ENCODE measurements at regions not wholly inside any gene's neighbourhood (a gene's known extent, or its start where the extent isn't known, plus 50 kb on each side); places are given as distances from the start of the nearest gene placed in this dataset.

DNA sequence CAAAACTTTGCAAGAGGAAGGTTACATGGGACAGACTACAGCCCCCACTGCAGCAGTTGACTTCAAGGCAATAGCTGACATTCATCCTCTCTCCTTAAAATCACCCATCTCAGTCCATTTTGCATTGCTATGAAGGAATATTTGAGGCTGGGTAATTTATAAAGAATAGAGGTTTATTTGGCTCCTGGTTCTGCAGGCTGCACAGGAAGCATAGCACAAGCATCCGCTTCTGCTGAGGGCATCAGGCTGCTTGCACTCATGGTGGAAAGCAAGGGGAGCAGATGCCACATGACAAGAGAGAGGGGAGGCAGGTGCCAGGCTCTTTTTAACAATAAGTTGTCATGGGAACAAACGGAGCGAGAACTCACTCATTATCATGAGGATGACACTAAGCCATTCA, 646.0 kb downstream of the ZEB2 start:
- TF ChIP-seq, protein P1, sequence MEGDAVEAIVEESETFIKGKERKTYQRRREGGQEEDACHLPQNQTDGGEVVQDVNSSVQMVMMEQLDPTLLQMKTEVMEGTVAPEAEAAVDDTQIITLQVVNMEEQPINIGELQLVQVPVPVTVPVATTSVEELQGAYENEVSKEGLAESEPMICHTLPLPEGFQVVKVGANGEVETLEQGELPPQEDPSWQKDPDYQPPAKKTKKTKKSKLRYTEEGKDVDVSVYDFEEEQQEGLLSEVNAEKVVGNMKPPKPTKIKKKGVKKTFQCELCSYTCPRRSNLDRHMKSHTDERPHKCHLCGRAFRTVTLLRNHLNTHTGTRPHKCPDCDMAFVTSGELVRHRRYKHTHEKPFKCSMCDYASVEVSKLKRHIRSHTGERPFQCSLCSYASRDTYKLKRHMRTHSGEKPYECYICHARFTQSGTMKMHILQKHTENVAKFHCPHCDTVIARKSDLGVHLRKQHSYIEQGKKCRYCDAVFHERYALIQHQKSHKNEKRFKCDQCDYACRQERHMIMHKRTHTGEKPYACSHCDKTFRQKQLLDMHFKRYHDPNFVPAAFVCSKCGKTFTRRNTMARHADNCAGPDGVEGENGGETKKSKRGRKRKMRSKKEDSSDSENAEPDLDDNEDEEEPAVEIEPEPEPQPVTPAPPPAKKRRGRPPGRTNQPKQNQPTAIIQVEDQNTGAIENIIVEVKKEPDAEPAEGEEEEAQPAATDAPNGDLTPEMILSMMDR (IDR thresholded peaks at IDR 0.05; ENCODE audit: low read depth, low read length), result no peak

DNA sequence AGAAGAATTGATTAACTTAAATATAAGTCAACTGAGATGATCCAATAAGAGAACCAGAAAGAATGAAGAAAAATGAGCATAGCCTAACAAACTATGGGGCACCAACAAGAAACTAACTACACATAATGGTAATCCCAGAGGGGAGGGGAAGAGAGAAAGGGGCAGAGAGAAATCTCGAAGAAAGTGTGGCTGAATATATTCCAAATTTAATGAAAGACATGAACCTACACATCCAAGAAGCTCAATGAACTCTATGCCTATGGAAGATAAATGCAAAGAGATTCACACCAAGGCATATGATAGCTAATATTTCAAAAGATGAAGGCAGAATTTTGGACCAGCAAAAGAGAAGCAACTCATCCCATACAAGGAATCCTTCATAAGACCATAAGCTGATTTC, 649.2 kb downstream of the ZEB2 start:
- TF ChIP-seq, protein P1 (IDR thresholded peaks at IDR 0.05; ENCODE audit: low read depth, low read length), result no peak
- H3K4me3 ChIP-seq (ENCODE audit: low read depth, low read length), result no peak overlapping the region

More for the DNA sequence above, 646.0 kb downstream of the ZEB2 start:
- no peak overlapping the region for H3K4me3 ChIP-seq (ENCODE audit: low read depth, low read length)

DNA sequence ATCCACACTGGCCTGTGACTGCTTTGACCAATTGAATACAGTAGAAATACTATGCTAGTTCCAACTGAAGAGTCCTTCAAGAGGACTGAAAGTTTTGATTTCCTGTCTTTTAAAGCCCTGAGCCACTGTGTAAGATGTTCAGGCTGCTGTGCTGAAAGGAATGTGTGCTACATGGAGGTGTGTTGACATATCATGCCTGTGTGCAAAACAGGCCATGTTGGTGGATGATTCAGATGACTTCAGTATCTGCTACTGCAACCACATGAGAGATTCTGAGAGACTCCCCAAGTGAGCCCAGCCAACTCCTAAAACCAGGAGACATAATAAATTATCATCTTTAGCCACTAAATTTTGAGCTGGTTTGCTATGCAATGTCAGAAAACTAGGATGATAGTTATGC, 662.9 kb downstream of the ZEB2 start:
- TF ChIP-seq, protein P1 (IDR thresholded peaks at IDR 0.05; ENCODE audit: low read depth, low read length), result no peak

DNA sequence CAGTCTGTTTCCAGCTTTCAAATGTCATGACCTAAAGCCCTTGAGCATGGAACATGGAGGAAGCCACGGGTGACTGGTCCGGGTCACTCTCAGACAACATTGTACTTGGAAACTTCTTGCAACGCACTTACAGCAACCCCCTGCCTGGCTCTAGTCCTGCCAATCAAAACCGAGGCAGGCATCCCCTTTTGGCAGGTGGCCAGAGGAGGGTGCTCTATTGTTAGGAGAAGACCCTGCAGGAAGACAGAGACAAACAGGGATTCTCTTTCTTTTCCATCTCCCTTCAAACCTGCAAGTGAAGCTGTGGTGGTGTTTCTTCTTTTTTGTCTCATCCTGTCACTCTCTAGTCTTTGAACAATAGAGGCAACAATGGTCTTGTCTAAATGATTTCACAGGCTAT, 667.2 kb downstream of the ZEB2 start:
- no peak overlapping the region for H3K4me3 ChIP-seq (ENCODE audit: low read depth, low read length)
- TF ChIP-seq, protein P1 (IDR thresholded peaks at IDR 0.05; ENCODE audit: low read depth, low read length), result no peak

More for the DNA sequence above, 662.9 kb downstream of the ZEB2 start:
- no peak overlapping the region for H3K4me3 ChIP-seq (ENCODE audit: low read depth, low read length)

DNA sequence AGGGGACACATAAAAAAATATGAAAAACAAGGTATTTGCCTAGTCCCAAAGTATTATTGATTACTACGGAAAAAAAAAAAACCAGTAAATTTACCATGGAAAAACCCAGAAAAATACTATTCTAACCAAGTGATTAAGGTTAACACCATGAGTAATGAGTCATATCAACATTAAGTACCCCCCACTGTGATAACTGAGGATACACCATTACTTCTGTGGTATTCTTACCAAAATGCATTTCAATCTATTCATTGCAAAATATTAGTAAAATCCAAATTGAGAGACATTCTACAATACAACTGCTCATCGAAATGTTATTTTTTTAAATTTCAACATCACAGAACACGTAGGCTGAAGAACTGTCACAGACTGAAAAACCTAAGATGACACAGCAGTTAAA, 669.8 kb downstream of the ZEB2 start:
- TF ChIP-seq, protein P1 (IDR thresholded peaks at IDR 0.05; ENCODE audit: low read depth, low read length), result no peak
- H3K4me3 ChIP-seq (ENCODE audit: low read depth, low read length), result no peak overlapping the region

DNA sequence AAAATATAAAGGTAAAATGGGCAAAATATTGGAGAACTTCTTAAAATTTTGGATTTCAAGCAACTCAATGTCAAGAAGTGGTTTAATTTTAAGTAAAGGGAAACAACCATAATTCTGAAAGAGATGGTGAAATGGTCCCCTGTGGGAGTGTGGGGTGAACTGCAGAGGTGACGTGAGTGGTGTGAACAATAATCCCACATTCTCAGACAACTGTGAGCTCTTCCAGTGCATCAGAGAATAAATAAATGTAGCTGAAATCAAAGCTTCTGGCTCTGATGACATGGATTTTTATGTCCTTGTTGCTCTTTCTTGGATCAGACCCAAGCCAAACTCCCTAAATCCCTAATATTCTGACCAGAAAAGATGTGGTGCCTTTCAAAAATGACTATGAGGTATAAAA, 672.7 kb downstream of the ZEB2 start:
- TF ChIP-seq, protein P1 (IDR thresholded peaks at IDR 0.05; ENCODE audit: low read depth, low read length), result no peak
- no peak overlapping the region for H3K4me3 ChIP-seq (ENCODE audit: low read depth, low read length)

DNA sequence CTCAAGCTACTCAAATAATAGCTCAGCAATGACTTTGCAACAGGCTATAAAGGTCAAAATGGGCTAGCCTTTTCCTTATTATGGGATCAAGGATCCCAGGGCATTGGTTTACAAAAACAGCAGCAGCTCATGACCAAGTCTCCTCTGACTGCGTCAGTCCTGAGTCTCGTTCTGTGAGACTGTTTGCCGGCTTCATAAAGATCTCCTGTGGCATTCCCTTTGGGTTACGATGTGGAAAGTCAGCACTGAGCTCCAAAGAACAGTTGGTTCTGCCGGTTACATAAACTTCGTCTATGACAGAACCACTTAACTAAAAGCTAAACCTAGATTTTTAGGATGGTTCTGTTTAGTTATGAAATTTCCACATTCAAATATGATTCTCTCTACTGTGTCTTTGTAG, 674.9 kb downstream of the ZEB2 start:
- no peak overlapping the region for H3K4me3 ChIP-seq (ENCODE audit: low read depth, low read length)
- TF ChIP-seq, protein P1 (IDR thresholded peaks at IDR 0.05; ENCODE audit: low read depth, low read length), result no peak
